ENCODE measurements at regions not wholly inside any gene's neighbourhood (a gene's known extent, or its start where the extent isn't known, plus 50 kb on each side); places are given as distances from the start of the nearest gene placed in this dataset.
"Not testable (repeated sequence)": the region's sequence is repeated elsewhere in the genome, so short reads cannot be mapped to it uniquely, and the experiment has no call there.

GRCh38 chr2:91422102-91422501 is 2730.6 kb downstream of the RPIA start:
- not testable (repeated sequence) for DNase-seq

GRCh38 chr2:91427148-91427547 is 2735.7 kb downstream of the RPIA start:
- DNase-seq: not testable (repeated sequence)

- DNase-seq: not testable (repeated sequence)
Measured at GRCh38 chr2:91441932-91442245, 2750.4 kb downstream of the RPIA start.

GRCh38 chr2:91442246-91442905 is 2750.9 kb downstream of the RPIA start:
- DNase-seq: peak in 4 of 5 experiments; percentile 7 to 32 (median 14)

- DNase-seq: peak in 2 of 5 experiments; percentile 5 to 7
Measured at GRCh38 chr2:91442906-91443729, 2751.6 kb downstream of the RPIA start.

- not testable (repeated sequence) for DNase-seq
Measured at GRCh38 chr2:91443730-91444115, 2752.2 kb downstream of the RPIA start.

GRCh38 chr2:91445705-91446104 is 2754.2 kb downstream of the RPIA start:
- not testable (repeated sequence) for DNase-seq

GRCh38 chr2:91446489-91446888 is 2755.0 kb downstream of the RPIA start:
- DNase-seq: not testable (repeated sequence)

GRCh38 chr2:91446915-91447314 is 2755.4 kb downstream of the RPIA start:
- DNase-seq: not testable (repeated sequence)

- not testable (repeated sequence) for DNase-seq
Measured at GRCh38 chr2:91447508-91447907, 2756.0 kb downstream of the RPIA start.

- DNase-seq: not testable (repeated sequence)
Measured at GRCh38 chr2:91462292-91462691, 2770.8 kb downstream of the RPIA start.

- DNase-seq: not testable (repeated sequence)
Measured at GRCh38 chr2:91463007-91463406, 2771.5 kb downstream of the RPIA start.

- DNase-seq: not testable (repeated sequence)
Measured at GRCh38 chr2:91466780-91467363, 2775.4 kb downstream of the RPIA start.

- not testable (repeated sequence) for DNase-seq
Measured at GRCh38 chr2:91476244-91476935, 2784.9 kb downstream of the RPIA start.

GRCh38 chr2:91476936-91477246 is 2785.4 kb downstream of the RPIA start:
- DNase-seq: not testable (repeated sequence)

- DNase-seq: not testable (repeated sequence)
Measured at GRCh38 chr2:91477291-91477690, 2785.8 kb downstream of the RPIA start.

- DNase-seq: peak in 3 of 5 experiments; percentile 11 to 35 (median 24)
Measured at GRCh38 chr2:91477731-91478672, 2786.5 kb downstream of the RPIA start.

- peak in 2 of 5 experiments; percentile 4 to 32 for DNase-seq
Measured at GRCh38 chr2:91478851-91479718, 2787.6 kb downstream of the RPIA start.

- not testable (repeated sequence) for DNase-seq
Measured at GRCh38 chr2:91485226-91485625, 2793.8 kb downstream of the RPIA start.

- DNase-seq: not testable (repeated sequence)
Measured at GRCh38 chr2:91497129-91498064, 2805.9 kb downstream of the RPIA start.
